ENCODE measurements at regions not wholly inside any gene's neighbourhood (a gene's known extent, or its start where the extent isn't known, plus 50 kb on each side); places are given as distances from the start of the nearest gene placed in this dataset.

DNA sequence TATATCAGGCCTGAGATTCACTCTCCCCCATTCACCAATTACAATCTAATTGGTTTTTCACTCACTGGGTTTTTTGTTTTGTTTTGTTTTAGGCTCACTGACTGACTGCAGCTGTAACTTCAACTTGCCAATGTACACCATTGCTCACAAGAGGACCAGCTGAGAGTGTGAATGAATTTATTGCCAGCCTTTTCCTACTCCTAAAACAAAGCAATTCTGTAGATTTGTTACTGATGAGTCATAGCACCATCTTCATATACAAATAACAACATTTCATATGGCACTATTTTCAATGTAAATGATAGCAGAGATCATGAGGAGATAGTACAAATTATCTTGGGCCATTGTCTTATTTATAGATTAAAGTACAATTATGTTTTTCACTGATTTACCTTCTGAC lies 76.0 kb upstream of the DPYD start:
- no peak overlapping the region for H3K4me3 ChIP-seq (ENCODE audit: low read depth, poor library complexity, severe bottlenecking)
- intact Hi-C loops (cut with DNase I; ENCODE audit: low total_unique reads): no loop called here
- DNase-seq (ENCODE audit: low spot score in 2 of 2): no peak
- TF ChIP-seq POLR2A (IDR thresholded peaks at IDR 0.05): no peak
- TF ChIP-seq, protein P1, sequence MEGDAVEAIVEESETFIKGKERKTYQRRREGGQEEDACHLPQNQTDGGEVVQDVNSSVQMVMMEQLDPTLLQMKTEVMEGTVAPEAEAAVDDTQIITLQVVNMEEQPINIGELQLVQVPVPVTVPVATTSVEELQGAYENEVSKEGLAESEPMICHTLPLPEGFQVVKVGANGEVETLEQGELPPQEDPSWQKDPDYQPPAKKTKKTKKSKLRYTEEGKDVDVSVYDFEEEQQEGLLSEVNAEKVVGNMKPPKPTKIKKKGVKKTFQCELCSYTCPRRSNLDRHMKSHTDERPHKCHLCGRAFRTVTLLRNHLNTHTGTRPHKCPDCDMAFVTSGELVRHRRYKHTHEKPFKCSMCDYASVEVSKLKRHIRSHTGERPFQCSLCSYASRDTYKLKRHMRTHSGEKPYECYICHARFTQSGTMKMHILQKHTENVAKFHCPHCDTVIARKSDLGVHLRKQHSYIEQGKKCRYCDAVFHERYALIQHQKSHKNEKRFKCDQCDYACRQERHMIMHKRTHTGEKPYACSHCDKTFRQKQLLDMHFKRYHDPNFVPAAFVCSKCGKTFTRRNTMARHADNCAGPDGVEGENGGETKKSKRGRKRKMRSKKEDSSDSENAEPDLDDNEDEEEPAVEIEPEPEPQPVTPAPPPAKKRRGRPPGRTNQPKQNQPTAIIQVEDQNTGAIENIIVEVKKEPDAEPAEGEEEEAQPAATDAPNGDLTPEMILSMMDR (IDR thresholded peaks at IDR 0.05): no peak

DNA sequence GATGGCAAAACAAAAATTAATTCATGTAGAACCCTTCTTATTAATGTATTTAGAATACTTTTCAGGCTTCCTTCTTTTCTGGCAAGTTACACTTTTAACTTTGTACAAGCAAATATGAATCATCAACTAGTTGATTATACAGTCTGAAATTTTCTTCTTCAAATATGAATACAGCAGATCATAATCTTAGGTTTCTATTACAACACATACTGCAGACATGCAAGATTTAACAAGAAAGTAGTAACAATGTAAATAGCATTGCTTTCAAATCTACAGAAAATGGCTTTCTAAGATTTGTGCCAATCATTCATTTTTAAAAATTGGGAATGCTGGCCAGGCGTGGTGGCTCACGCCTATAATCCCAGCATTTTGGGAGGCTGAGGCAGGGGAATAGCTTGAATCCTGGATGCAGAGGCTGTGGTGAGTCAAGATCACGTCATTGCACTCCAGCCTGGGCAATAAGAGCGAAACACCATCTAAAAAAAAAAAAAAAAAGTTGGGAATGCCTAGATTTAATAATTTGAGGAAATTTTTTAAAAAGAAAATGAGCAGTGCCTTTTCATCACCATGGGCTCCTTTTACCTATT lies 68.4 kb upstream of the DPYD start:
- DNase-seq (ENCODE audit: low spot score in 2 of 2): no peak
- H3K4me3 ChIP-seq (ENCODE audit: low read depth, poor library complexity, severe bottlenecking): no peak overlapping the region
- TF ChIP-seq, protein P1 (IDR thresholded peaks at IDR 0.05): no peak
- TF ChIP-seq POLR2A (IDR thresholded peaks at IDR 0.05): no peak
- 57 to 64% methylated on average over 4 of the region's 4 CpGs for WGBS, 2 donors
- intact Hi-C loops (cut with DNase I; ENCODE audit: low total_unique reads): no loop called here

DNA sequence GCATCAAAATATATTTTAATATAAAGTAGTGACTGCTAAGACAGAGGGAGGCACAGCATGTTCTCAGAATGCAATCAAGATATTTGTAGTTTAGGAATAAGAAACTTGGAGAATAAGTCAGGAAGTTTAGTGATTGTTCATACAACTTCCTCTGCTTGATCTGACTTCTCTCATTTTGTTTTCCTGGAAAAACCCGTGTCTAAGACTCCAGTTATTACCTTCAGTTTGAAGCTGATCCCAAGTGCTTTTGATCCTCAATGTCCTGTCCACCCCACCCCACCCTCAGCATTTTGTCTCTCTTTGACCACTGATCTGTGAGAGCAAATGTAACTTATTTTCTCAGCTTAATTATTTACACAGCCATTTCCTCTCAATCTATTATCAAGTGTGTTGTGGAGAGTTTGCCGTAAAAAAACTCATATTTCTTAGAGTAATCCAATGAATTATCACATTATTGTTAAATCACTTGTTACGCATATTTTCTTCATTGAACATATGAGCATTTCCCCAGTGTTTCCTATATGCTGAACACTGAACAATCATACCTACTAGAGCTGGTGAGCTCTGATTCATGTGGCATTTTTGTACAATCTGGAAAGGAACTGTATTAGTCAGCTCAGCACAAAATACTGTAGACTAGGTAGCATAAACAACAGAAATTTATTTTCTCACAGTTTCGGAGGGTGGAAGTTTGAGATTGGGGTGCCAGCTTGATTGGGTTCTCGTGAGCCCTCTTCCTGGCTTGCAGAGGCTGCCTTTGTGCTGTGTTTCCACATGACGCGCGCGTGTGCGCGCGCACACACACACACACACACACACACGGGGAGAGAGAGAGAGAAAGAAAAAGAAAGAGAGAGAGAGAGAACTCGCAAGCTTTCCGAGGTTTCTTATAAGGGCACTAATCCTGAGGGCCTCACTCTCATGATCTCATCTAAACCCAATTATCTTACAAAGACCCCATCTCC lies 65.5 kb upstream of the DPYD start:
- intact Hi-C loops (cut with DNase I; ENCODE audit: low total_unique reads): no loop called here

DNA sequence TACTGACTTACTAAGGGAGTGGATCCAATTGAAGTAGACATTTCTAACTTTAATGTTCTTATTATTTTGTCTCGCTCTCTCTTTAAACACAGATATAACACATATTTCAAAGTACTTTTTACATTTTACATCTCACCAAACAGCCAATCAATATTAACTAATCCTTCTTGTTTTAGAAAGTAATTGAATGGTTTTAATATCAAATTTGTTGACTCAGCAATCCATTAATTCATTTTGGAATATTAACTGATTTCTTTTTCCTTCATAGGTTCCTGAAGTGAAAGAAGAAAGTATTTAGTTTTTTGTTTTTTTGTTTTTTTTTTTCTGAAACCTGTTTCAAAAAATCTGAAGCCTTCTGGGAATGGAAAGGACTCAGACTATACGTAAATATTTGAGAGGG lies 62.3 kb upstream of the DPYD start:
- TF ChIP-seq POLR2A (IDR thresholded peaks at IDR 0.05): no peak
- TF ChIP-seq, protein P1 (IDR thresholded peaks at IDR 0.05): no peak
- WGBS, 2 donors: 91 to 92% methylated on average over 2 of the region's 2 CpGs
- intact Hi-C loops (cut with DNase I; ENCODE audit: low total_unique reads): no loop called here

More for the DNA sequence above, 65.5 kb upstream of the DPYD start:
- no peak for TF ChIP-seq POLR2A (IDR thresholded peaks at IDR 0.05)
- TF ChIP-seq, protein P1 (IDR thresholded peaks at IDR 0.05): no peak
- no peak overlapping the region for H3K4me3 ChIP-seq (ENCODE audit: low read depth, poor library complexity, severe bottlenecking)
- no peak for DNase-seq (ENCODE audit: low spot score in 2 of 2)
- 83 to 91% methylated on average over 15 of the region's 15 CpGs for WGBS, 2 donors

DNA sequence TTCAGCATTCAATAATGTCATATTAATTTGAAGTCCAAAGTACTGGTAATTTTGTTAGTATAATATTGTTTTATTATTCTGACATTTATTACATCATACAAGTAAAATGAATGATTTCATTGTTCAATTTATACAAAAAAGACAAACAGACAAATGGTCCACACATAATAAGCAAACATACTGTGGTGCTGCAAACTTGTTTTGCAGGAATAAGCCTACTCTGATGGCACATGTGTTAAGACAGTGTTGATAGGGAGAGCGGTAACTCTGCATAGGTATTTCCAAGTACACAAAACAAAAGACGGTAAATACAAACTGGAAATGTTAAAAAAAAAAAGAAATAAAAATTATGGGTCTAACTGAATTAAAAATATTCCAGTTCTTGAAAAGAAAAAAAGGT lies 59.7 kb upstream of the DPYD start:
- no peak for DNase-seq (ENCODE audit: low spot score in 2 of 2)
- WGBS, 2 donors: 92 to 93% methylated on average over 2 of the region's 2 CpGs

More for the DNA sequence above, 62.3 kb upstream of the DPYD start:
- DNase-seq (ENCODE audit: low spot score in 2 of 2): no peak
- no peak overlapping the region for H3K4me3 ChIP-seq (ENCODE audit: low read depth, poor library complexity, severe bottlenecking)

More for the DNA sequence above, 59.7 kb upstream of the DPYD start:
- intact Hi-C loops (cut with DNase I; ENCODE audit: low total_unique reads): no loop called here
- no peak overlapping the region for H3K4me3 ChIP-seq (ENCODE audit: low read depth, poor library complexity, severe bottlenecking)
- no peak for TF ChIP-seq POLR2A (IDR thresholded peaks at IDR 0.05)
- TF ChIP-seq, protein P1 (IDR thresholded peaks at IDR 0.05): no peak
